T-helper 9 cell (primary cell): ENCODE measurements at regions not wholly inside any gene's neighbourhood (a gene's known extent, or its start where the extent isn't known, plus 50 kb on each side); places are given as distances from the start of the nearest gene placed in this dataset.
"Not testable (repeated sequence)": the region's sequence is repeated elsewhere in the genome, so short reads cannot be mapped to it uniquely, and the experiment has no call there.

ENCODE experiments used
- DNase-seq: peaks from one replicate; pipeline ENCODE4 v3.0.0-alpha.2; 2020

DNA sequence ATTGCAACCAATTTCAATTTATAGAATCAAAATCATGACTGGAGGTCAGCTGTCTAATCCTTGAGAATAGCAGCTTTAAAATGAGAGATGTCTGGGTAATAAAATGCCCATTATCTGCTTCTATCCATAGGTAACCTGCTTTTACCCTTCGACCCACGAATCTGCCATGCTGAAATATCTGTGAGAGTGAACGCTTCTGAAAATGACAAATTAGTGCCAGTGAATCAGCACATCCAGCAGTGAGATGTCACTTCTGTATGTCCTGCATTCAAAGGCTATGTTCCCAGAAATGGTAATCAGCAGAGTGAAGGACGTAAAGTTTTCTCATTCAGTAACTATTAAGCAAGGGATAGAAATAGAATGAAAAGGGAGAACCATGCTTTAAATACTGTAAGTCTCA, 532.4 kb upstream of the ITGA1 start:
- DNase-seq, result no peak

DNA sequence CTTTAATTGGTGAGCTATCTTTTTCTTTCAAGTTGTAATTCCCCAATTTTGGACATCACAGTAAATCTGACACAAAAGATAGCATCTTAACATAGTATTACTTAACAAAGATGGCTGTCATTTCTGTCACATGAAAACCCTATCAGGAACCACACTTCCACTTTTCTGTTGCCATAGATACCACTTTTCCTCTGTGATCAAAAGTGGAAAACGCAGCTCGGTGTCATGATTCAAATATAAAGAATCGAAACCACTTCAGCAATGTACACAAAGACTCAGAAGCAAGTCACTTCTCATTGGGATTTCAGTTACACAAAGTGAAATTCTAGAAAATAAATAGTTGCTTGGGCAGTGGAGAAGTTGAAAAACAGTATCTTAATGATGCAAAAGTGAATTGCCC, 524.9 kb upstream of the ITGA1 start:
- no peak for DNase-seq

GRCh38 chr5:52269401-52269800, 518.3 kb upstream of the ITGA1 start:
- no peak for DNase-seq

- DNase-seq, result no peak
Measured at GRCh38 chr5:52269859-52270258, 517.9 kb upstream of the ITGA1 start.

DNA sequence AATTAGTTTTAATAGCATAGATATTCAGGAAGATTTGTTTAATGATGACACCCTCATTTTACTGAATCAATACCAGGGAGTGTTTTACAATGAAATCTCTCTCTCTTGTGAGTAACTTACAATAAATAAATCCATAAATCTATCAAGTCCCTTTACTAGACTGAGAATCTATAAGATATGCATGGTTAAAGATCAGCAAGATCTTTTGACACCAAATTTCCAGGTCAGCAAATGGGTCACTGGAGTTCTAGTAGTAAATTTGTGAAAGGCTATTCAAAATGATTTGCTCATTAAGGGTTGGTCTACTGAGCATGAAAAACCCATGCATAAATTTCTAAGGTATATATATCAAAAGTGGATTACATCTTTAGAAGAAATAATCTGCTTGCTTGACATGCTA, 512.1 kb upstream of the ITGA1 start:
- no peak for DNase-seq

DNA sequence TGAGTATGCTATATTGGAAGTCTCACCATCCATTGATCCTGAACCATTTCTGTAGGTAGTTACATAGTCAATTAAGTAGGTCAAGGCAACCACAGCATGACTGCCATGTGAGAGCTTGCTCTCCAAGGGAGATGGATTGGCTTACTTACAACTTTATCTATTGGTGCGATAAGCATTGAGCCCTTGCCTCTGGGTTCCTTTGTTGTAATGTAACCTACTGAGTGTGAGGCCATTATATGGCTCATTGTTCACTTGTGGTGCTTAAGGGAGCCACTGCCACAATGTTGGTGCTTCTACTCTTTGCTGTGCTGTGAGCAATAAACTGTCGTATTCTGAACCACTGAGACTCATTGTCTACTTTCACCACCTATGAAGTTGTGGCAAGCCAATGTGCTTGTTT, 510.6 kb upstream of the ITGA1 start:
- no peak for DNase-seq

GRCh38 chr5:52282647-52283046, 505.1 kb upstream of the ITGA1 start:
- DNase-seq, result no peak

- DNase-seq, result no peak
Measured at GRCh38 chr5:52283221-52283620, 504.5 kb upstream of the ITGA1 start.

DNA sequence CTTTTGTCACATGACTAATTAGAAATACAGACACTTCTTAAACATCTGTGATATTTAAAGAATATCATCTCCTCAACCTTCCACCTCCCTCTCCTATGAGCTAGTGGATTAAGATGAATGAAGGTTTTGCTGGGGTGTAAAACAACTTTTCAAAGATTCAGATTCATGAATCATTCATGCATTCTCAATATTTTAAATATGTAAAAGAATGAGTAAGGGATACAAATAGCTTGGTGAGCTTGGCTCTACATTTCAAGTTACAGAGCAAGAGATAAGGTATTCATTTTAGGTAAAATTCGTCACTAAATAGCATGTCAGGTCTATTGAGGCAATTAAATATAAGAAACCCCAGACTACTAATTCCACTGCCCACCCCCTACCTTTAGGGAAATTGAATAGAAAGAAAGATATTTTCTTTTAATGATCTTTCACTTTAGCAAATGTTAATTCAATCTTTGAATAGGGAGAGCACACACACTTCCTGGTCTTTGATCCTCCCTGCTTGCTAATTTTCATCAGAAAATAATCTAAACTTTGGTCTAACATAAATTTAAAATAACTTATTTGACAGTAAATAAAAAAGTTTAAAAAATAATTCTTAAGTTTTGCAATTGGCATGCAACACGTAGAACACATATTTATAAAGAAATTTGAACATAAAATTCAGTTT, 486.9 kb upstream of the ITGA1 start:
- DNase-seq, result no peak

- not testable (repeated sequence) for DNase-seq
Measured at GRCh38 chr5:52304816-52305215, 482.9 kb upstream of the ITGA1 start.

- no peak for DNase-seq
Measured at GRCh38 chr5:52328220-52328806, 459.4 kb upstream of the ITGA1 start.

DNA sequence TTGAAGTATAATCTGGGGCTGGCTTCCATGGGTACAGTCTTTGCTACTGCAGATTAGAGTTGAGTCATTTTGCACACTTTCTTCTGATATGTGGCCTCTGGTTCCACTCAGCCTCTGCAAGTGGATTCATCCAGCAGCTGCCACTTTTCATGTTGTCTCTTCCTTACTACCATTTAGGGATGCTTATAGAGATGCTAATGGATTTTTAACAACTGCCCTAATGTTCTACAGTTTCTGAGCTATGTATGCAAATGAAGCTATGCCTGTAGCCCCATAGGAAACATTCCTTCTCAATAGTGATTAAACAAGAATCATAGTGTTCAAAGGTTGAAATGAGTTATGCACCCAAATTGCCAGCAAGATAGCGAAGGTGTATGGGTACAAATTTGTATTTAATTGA, 456.0 kb upstream of the ITGA1 start:
- no peak for DNase-seq

DNA sequence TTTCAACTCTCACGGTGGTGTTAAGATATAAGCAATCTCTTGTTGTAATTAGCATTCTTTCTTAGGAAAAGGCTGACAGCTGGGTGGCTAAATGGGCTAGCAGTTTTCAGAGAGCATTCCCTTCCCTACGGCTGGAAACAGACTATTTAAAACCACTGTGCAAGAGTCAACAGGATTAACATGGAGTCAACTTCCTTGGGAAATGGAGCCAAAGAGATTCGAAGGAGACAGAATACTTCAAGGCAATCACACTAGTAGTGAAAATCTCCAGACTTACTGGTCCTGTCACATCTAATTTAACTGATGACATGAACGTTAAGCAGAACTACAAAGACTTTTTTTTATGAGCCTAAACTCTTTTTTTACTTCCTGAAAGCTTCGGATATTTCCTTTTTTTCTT, 453.3 kb upstream of the ITGA1 start:
- no peak for DNase-seq

DNA sequence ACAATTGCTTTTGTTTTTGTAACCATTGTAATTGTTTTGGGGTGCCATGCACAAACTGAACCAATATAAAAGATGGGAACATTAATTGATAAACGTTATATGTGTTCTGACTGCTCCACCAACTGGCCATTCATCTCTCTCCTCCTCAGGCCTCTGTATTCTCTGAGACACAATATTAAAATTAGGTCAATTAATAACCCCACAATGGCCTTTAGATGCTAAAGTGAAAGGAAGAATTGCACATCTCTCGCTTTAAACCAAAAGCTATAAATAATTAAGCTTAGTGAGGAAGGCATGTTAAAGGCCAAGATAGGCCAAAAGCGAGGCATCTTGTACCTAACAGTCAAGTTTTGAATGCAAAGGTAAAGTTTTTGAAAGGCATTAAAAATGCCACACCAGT, 448.4 kb upstream of the ITGA1 start:
- no peak for DNase-seq

DNA sequence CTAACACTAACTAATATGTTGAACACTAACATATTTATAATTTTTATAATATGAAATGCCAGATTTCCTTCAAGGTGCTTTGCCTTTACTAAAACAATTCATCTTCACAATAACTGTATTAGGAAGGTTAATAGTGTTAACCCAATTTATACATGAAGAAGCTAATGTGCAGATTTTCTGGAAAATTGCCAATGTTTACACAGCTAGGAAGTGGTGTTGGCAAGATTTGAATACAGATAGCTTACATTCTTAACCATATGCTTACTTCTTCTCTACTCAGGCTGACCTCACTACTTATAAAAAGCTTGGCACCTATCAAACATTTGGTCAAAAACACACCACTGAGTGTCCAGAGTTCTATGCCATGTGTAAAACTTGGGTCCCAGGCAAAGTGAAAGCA, 445.4 kb upstream of the ITGA1 start:
- no peak for DNase-seq

DNA sequence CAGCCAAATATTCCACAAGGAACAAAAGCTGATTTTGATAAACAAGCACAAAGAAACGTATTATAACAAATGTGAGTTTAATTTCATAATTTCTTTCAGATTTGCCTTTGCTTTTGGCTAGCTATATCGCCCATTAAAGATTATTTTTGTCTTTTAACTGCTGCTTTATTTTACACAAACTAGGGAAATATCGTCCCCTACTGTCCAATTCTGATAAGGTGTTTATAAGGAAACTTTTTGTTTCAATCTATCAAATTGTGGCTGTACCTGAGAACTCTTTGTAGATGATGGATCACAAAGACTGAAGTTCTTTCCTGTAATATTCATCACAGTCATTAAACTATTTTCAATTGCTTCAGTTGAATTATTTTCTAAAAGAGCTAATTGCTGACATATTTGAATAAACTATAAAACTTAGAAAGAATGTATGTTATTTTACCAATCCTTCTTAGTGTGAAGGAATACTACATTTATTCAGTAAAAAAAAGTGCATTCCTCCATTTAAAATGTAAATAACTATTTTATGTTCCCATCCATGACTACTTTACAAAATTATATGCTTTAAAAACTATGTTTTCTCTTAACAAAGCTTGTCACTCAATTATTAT, 431.3 kb upstream of the ITGA1 start:
- no peak for DNase-seq

GRCh38 chr5:52359261-52359660, 428.5 kb upstream of the ITGA1 start:
- no peak for DNase-seq

- DNase-seq, result no peak
Measured at GRCh38 chr5:52360985-52361384, 426.7 kb upstream of the ITGA1 start.

DNA sequence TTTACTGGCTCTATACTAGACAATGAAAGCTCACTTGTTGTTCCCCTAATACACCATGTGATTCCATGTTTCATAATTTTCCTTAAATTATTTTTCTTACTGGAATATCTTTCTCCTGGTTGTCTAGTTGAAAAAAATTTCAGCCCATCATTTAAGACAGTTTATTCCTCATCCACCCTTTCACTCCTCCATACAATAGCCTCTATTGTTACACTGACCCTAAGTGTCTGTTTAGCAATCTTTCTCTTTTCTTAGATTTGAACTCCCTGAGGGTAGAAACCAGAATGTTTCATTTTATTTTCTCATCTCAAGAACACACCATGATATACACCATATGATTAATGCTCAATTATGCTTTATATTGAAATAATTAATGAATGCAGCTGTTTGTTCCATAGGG, 413.4 kb upstream of the ITGA1 start:
- no peak for DNase-seq

GRCh38 chr5:52375969-52376368, 411.7 kb upstream of the ITGA1 start:
- DNase-seq, result no peak

DNA sequence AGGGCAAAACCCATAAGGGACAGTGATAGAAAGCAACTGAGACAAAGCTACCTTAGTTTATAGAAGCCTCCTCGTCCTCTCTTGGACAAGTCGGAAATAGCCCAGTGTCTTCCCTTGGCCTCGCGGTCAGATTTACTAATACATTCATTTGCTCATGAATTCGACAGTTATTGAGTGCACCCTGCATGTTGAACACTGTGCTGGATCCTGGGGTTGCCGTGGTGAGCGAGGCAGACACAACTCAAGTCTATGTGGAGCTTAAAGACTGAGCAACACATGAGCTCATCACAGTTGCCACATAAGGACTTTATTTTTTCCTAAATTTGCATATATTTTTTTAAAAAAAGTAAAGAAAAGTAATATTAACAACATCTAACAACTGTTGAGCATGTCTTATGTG, 411.1 kb upstream of the ITGA1 start:
- DNase-seq, result no peak

DNA sequence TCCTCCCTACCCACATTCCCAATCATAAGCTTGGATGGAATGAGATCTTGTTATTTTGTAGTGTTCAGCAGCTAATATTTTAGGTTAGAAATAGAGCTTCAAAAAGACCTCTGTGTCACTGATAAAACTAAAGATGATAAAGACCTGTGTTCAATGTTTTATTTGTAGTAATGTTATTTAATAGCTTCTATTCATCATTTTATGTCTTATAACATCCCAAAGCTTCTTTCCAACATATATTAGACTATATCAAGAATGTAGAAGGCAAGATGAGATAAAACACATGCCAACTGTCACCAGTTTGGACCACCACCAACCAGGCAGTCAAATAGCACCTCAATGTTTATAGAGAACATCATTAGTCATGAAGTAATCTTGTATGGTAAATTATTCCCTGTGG, 409.5 kb upstream of the ITGA1 start:
- DNase-seq, result no peak

DNA sequence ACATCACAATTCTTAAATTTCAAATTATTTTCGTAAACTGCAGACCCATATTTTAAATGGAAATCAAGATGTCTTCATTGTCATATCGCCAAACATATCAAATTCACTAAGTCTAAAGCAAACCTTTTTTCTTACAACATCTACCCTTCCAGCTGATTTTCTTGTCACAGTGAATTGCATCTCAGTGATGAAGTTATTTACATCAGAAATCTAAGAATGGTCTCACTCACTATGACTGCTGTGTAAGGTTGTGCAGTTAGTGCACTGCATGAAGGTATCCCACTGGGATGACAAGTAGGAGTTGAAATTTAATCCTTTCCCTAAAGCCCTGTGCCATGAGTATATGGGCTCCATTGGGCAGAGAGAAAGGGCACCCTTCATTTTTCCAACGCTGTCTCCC, 399.4 kb upstream of the ITGA1 start:
- DNase-seq, result no peak

GRCh38 chr5:52392321-52392720, 395.4 kb upstream of the ITGA1 start:
- DNase-seq, result no peak

DNA sequence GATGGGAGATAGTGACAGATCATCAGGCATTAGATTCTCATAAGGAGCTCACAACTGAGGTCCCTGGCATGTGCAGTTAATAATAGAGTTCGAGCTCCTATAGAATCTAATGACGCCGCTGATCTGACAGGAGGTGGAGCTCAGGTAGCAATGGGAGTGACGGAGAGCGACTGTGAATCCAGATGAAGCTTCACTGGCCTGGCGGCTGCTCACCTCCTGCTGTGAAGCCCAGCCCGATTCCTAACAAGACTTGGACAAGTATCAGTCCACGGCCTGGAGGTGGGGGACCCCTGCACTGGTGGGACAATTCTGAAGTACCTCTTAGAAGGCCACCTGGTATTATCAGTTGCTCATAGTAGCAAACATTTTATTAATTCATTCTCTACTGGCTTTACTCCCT, 377.9 kb upstream of the ITGA1 start:
- DNase-seq, result no peak
